ENCODE measurements at regions not wholly inside any gene's neighbourhood (a gene's known extent, or its start where the extent isn't known, plus 50 kb on each side); places are given as distances from the start of the nearest gene placed in this dataset.

GRCh38 chr5:61720829-61721228 lies 388.8 kb downstream of the ZSWIM6 start:
- TF ChIP-seq POLR2A (IDR thresholded peaks at IDR 0.05) (no peak), CTCF (IDR thresholded peaks at IDR 0.05) (no peak)
- intact Hi-C loops (cut with DNase I): no loop called here

GRCh38 chr5:61724102-61724501 lies 392.0 kb downstream of the ZSWIM6 start:
- TF ChIP-seq POLR2A (IDR thresholded peaks at IDR 0.05) (no peak), CTCF (IDR thresholded peaks at IDR 0.05) (no peak)
- no peak for DNase-seq
- Histone ChIP-seq H3K9me3 (no peaks in the 10 kb centered on the region), H3K27me3 (no peaks in the 10 kb centered on the region), H3K36me3 (no peaks in the 10 kb centered on the region), H3K27ac (no peak overlapping the region), H3K4me3 (no peak overlapping the region), H3K4me1 (peaks cover 0 to 12% (median 0%) of the 10 kb centered on the region in 4 donors)
- intact Hi-C loops (cut with DNase I): no loop called here
- no peak for ATAC-seq
- WGBS (ENCODE audit: insufficient coverage, low coverage, low lambda C conversion rate, missing lambda C conversion rate): 97% methylated on average over 2 of the region's 2 CpGs

More at GRCh38 chr5:61720829-61721228, 388.8 kb downstream of the ZSWIM6 start:
- no peaks in the 10 kb centered on the region for H3K27me3 ChIP-seq
- DNase-seq (no peak), ATAC-seq (no peak)
- no peak overlapping the region for H3K27ac ChIP-seq
- H3K9me3 ChIP-seq: no peaks in the 10 kb centered on the region
- no peak overlapping the region for H3K4me3 ChIP-seq
- H3K4me1 ChIP-seq: no peaks in the 10 kb centered on the region
- no peaks in the 10 kb centered on the region for H3K36me3 ChIP-seq
- 77% methylated on average over 1 of the region's 1 CpG for WGBS (ENCODE audit: insufficient coverage, low coverage, low lambda C conversion rate, missing lambda C conversion rate)

- peak; percentile 62 to 84 (median 75) for ATAC-seq
- peak overlapping the region in 1 of 3 donors; percentile 30 for H3K27ac ChIP-seq
- H3K9me3 ChIP-seq: no peaks in the 10 kb centered on the region
- no peaks in the 10 kb centered on the region for H3K36me3 ChIP-seq
- 20% methylated on average over 1 of the region's 1 CpG for WGBS (ENCODE audit: insufficient coverage, low coverage, low lambda C conversion rate, missing lambda C conversion rate)
- intact Hi-C loops (cut with DNase I): no loop called here
- TF ChIP-seq POLR2A (IDR thresholded peaks at IDR 0.05) (no peak), CTCF (IDR thresholded peaks at IDR 0.05) (no peak)
- no peaks in the 10 kb centered on the region for H3K27me3 ChIP-seq
- H3K4me1 ChIP-seq: peaks cover 0 to 39% (median 8%) of the 10 kb centered on the region in 4 donors
- DNase-seq: no peak
- no peak overlapping the region for H3K4me3 ChIP-seq
These were observed 396.2 kb downstream of the ZSWIM6 start for GRCh38 chr5:61728287-61728686.

- DNase-seq: no peak
- Histone ChIP-seq H3K4me3 (no peak overlapping the region), H3K27me3 (no peaks in the 10 kb centered on the region), H3K9me3 (no peaks in the 10 kb centered on the region), H3K27ac (no peak overlapping the region), H3K36me3 (no peaks in the 10 kb centered on the region), H3K4me1 (peaks cover 0 to 59% (median 12%) of the 10 kb centered on the region in 4 donors)
- no peak for TF ChIP-seq POLR2A (IDR thresholded peaks at IDR 0.05)
- TF ChIP-seq CTCF (IDR thresholded peaks at IDR 0.05): no peak
- intact Hi-C loops (cut with DNase I): no loop called here
- 56% methylated on average over 3 of the region's 3 CpGs for WGBS (ENCODE audit: insufficient coverage, low coverage, low lambda C conversion rate, missing lambda C conversion rate)
- ATAC-seq: no peak
These were observed 398.8 kb downstream of the ZSWIM6 start for GRCh38 chr5:61730866-61731265.
